Glutamatergic neuron (in vitro differentiated cells): ENCODE measurements at regions not wholly inside any gene's neighbourhood (a gene's known extent, or its start where the extent isn't known, plus 50 kb on each side); places are given as distances from the start of the nearest gene placed in this dataset.

ENCODE experiments used
- DNase-seq: peaks from one replicate; pipeline ENCODE4 v3.0.0; 2022
- H3K27ac Mint-ChIP-seq: one replicate; pipeline ENCODE4 v1.8.0; 2020; ENCODE audit warnings: mild to moderate bottlenecking, mixed read lengths, inconsistent platforms; ENCODE audit not compliant: unreplicated experiment
- H3K27me3 Mint-ChIP-seq: one replicate; pipeline ENCODE4 v1.8.0; 2020; ENCODE audit warnings: mild to moderate bottlenecking, moderate library complexity, mixed read lengths, inconsistent platforms; ENCODE audit not compliant: unreplicated experiment
- H3K36me3 Mint-ChIP-seq: one replicate; pipeline ENCODE4 v1.8.0; 2020; ENCODE audit warnings: mild to moderate bottlenecking, mixed read lengths, inconsistent platforms; ENCODE audit not compliant: unreplicated experiment
- H3K4me1 Mint-ChIP-seq: one replicate; pipeline ENCODE4 v1.8.0; 2020; ENCODE audit warnings: mild to moderate bottlenecking, low read depth, mixed read lengths, inconsistent platforms; ENCODE audit not compliant: unreplicated experiment
- H3K4me3 Mint-ChIP-seq: one replicate; pipeline ENCODE4 v1.8.0; 2020; ENCODE audit warnings: mild to moderate bottlenecking, mixed read lengths, inconsistent platforms; ENCODE audit not compliant: unreplicated experiment
- H3K9me3 Mint-ChIP-seq: one replicate; pipeline ENCODE4 v1.8.0; 2020; ENCODE audit warnings: mild to moderate bottlenecking, moderate library complexity, mixed read lengths, inconsistent platforms; ENCODE audit not compliant: unreplicated experiment
- TF ChIP-seq, protein P1 (sequence below): fragments of 200-600 bp; sonication (generic); IDR thresholded peaks from one replicate; pipeline ENCODE4 v1.5.0; 2021; ENCODE audit not compliant: partially characterized antibody, unreplicated experiment

DNA sequence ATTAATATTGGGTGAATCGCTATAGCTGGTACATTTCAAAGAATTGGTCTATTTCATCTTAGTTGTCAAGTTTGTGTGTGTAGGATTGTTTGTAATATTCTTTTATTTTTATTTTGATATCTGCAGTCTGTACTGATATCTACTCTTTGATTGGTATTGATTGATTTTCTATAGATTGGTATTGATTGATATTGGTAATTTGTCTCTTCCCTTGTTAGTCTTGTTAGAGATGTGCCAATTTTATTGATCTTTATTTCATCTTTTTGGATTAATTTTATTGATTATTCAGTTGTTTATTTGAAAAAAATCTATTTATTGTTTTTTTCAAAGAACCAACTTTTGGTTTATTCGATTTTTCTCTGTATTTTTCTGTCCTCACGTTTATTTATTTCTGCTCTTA lies 61.4 kb downstream of the TM2D3 start:
- Mint-ChIP-seq H3K4me3 (no peak overlapping the region), H3K9me3 (no peaks in the 10 kb centered on the region), H3K36me3 (peaks cover 8% of the 10 kb centered on the region), H3K27me3 (no peaks in the 10 kb centered on the region), H3K4me1 (no peaks in the 10 kb centered on the region), H3K27ac (no peak overlapping the region)
- no peak for DNase-seq
- TF ChIP-seq, protein P1, sequence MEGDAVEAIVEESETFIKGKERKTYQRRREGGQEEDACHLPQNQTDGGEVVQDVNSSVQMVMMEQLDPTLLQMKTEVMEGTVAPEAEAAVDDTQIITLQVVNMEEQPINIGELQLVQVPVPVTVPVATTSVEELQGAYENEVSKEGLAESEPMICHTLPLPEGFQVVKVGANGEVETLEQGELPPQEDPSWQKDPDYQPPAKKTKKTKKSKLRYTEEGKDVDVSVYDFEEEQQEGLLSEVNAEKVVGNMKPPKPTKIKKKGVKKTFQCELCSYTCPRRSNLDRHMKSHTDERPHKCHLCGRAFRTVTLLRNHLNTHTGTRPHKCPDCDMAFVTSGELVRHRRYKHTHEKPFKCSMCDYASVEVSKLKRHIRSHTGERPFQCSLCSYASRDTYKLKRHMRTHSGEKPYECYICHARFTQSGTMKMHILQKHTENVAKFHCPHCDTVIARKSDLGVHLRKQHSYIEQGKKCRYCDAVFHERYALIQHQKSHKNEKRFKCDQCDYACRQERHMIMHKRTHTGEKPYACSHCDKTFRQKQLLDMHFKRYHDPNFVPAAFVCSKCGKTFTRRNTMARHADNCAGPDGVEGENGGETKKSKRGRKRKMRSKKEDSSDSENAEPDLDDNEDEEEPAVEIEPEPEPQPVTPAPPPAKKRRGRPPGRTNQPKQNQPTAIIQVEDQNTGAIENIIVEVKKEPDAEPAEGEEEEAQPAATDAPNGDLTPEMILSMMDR, result no peak

DNA sequence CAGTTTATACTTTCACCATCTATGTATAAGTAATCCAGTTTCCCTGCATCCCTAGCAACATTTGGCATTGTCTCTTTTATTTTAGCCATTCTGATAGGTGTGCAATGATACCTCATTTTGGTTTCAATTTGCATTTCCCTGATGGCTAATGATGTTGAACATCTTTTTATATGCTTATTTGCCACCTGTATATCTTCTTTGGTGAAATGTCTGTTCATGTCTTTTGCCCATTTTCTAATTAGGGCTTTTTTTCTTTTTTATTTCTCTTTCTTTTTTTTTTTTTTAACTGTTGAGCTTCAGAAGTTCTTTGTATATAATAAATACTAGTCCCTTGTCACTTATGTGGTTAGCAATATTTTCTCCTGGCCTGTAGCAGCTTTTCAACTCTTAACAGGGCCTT lies 68.9 kb downstream of the TM2D3 start:
- Mint-ChIP-seq H3K36me3 (no peaks in the 10 kb centered on the region), H3K27me3 (no peaks in the 10 kb centered on the region), H3K9me3 (peaks cover 2% of the 10 kb centered on the region), H3K4me3 (no peak overlapping the region), H3K4me1 (peaks cover 2% of the 10 kb centered on the region), H3K27ac (no peak overlapping the region)
- no peak for DNase-seq
- TF ChIP-seq, protein P1, result no peak

DNA sequence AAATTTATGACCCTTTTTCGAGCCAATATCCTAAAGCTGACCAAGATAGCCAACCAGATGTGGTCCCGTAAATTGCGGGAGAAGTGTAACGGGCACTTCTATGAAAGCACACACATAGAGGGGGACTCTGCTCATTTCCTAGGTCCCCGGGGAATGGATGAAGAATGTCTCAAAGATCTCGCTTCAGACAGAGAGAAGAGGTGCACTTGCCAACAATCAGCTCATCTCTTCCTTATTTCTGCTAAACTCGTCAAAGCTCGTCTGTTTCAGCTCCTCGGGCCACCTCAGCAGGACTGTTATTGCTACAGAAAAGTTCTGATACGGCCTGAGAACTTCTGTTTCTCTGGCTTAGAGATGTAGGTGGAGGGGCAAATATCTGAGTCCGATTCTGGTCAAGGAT lies 71.8 kb downstream of the TM2D3 start:
- Mint-ChIP-seq H3K4me1 (peaks cover 2% of the 10 kb centered on the region), H3K36me3 (no peaks in the 10 kb centered on the region), H3K27me3 (peaks cover 3% of the 10 kb centered on the region), H3K4me3 (no peak overlapping the region), H3K9me3 (peaks cover 3% of the 10 kb centered on the region), H3K27ac (no peak overlapping the region)
- no peak for DNase-seq
- TF ChIP-seq, protein P1, result no peak

DNA sequence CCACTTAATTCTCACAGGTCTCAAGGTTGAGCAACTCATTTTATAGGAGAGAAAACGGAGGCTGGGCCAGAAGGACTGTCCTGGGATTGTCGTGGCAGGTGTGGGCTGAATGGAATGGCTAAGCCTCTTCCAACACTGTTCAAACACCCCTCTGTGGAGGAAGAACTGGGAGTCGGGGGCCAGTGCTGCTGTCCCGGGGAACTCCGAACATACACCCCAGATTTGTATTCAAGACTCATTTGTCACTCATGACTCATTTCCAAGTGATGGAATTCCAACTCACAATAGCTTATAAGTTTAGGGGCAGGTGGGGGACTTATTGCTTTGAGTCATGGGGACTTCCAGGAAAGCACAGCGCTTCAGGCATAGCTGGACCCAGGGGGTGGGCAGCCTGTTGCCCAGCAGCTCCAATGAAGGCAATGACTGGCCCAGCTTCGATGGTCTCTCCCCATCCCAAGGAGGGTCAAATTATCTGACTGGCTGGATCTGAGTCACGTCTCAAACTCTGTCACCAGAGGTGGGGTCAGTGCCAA lies 72.5 kb downstream of the TM2D3 start:
- TF ChIP-seq, protein P1, result no peak
- no peak overlapping the region for H3K4me3 Mint-ChIP-seq
- no peak overlapping the region for H3K27ac Mint-ChIP-seq
- no peaks in the 10 kb centered on the region for H3K36me3 Mint-ChIP-seq
- no peak for DNase-seq
- peaks cover 2% of the 10 kb centered on the region for H3K4me1 Mint-ChIP-seq
- H3K27me3 Mint-ChIP-seq, result peaks cover 3% of the 10 kb centered on the region
- peaks cover 3% of the 10 kb centered on the region for H3K9me3 Mint-ChIP-seq

DNA sequence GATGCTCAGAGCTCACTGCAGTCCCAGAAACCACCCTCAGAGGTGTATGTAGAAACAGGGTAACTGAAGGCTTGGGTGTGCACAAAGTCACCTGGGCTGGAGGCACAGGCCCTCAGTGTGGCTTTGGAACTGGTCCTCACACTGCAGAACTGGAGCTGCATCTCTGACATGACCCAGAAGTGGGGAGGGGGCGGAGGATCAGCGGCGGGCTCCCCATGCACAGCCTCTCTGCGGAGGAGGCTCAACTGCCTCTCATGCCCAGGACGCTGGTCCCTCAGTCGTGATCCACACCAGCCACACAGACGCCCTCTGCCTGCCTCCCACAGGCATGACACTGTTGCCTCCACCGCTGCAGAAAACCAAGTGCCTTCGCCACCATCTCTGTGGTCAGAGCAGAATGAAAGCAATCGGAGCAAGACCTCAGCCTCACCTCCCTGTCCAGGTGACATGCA lies 73.7 kb downstream of the TM2D3 start:
- peaks cover 3% of the 10 kb centered on the region for H3K9me3 Mint-ChIP-seq

More for the DNA sequence above, 73.7 kb downstream of the TM2D3 start:
- no peak overlapping the region for H3K27ac Mint-ChIP-seq
- DNase-seq, result peak; percentile 57
- peaks cover 3% of the 10 kb centered on the region for H3K27me3 Mint-ChIP-seq
- peaks cover 2% of the 10 kb centered on the region for H3K4me1 Mint-ChIP-seq
- H3K4me3 Mint-ChIP-seq, result no peak overlapping the region
- TF ChIP-seq, protein P1, result no peak
- no peaks in the 10 kb centered on the region for H3K36me3 Mint-ChIP-seq
